HepG2 (cell line): ENCODE measurements at regions not wholly inside any gene's neighbourhood (a gene's known extent, or its start where the extent isn't known, plus 50 kb on each side); places are given as distances from the start of the nearest gene placed in this dataset.

ENCODE experiments used
- ATAC-seq: fragments of 200-7000 bp; cut with Tn5 transposase; 3 replicates; pipeline ENCODE4 v1.9.1; 2020; ENCODE audit warnings: mild to moderate bottlenecking, moderate library complexity
- BruUV-seq: library from RNA; stranded (reverse); fragments of 400-500 nt; replicated peaks from 2 replicates; lab custom pipeline; 2021; lab: Mats Ljungman, UMichigan
- CTCF ChIA-PET: fragments of 300-600 bp; formaldehyde crosslinking; extraction: SDS; loops from one replicate; lab custom pipeline; 2021; ENCODE audit warnings: low total read pairs, inconsistent platforms, low intra/inter-chr PET ratio; lab: Yijun Ruan, JAX
- POLR2A ChIA-PET: fragments of 350-600 bp; sonication (Branson Sonifier 250); formaldehyde crosslinking; loops from one replicate; lab custom pipeline; 2020; ENCODE audit warnings: antibody characterized with exemption, inconsistent platforms; lab: Yijun Ruan, JAX
- DNase-seq: peaks from one replicate; pipeline ENCODE4 v3.0.0-alpha.2; 2015; ENCODE audit warnings: low spot score
- FAIRE-seq: peaks from 3 replicates; lab custom pipeline; 2011; peaks lifted over from hg19 to GRCh38; lab: Jason Lieb, UNC
- H2AFZ ChIP-seq: one replicate; pipeline ENCODE4 v1.6.1; 2011; ENCODE audit warnings: low read length, inconsistent platforms
- H3K27ac ChIP-seq: fragments of 300-600 bp; 3 replicates; pipeline ENCODE4 v1.8.0; 2011; ENCODE audit warnings: mixed run types, mild to moderate bottlenecking, mixed read lengths, low read length, inconsistent platforms; ENCODE audit not compliant: insufficient read depth; ENCODE audit errors: extremely low read length
- H3K27me3 ChIP-seq, 2 experiments: fragments of 200-600 bp in 1 of 2; 2 replicates in 1 of 2; 3 replicates in 1 of 2; pipeline versions ENCODE4 v1.6.0 to v1.8.0; 2011; ENCODE audit warnings: low read length in 2 of 2, mild to moderate bottlenecking in 2 of 2, moderate library complexity in 2 of 2, inconsistent platforms in 1 of 2; ENCODE audit not compliant: insufficient read depth in 2 of 2, control insufficient read depth in 1 of 2
- H3K36me3 ChIP-seq, 2 experiments: fragments of 200-600 bp in 1 of 2; replicated peaks in 1 of 2; 2 replicates in 1 of 2; 3 replicates in 1 of 2; pipeline versions ENCODE4 v1.5.1 to v1.8.0; 2011; ENCODE audit warnings: low read length in 2 of 2, inconsistent platforms in 1 of 2; ENCODE audit not compliant: insufficient read depth in 2 of 2, control insufficient read depth in 1 of 2
- H3K4me1 ChIP-seq: 2 replicates; pipeline ENCODE4 v1.5.1; 2012; ENCODE audit warnings: low read length, inconsistent platforms; ENCODE audit not compliant: insufficient read depth
- H3K4me2 ChIP-seq: 2 replicates; pipeline ENCODE4 v1.6.0; 2011; ENCODE audit warnings: low read depth, low read length, inconsistent platforms
- H3K4me3 ChIP-seq, 3 experiments: fragments of 200-600 bp in 1 of 3; sonication (generic), shearing (Covaris generic) in 1 of 3; replicated peaks in 1 of 3; 2 replicates each; pipeline ENCODE4 v1.5.1; 2011 to 2016; ENCODE audit warnings: low read length in 3 of 3, inconsistent platforms in 2 of 3, low read depth in 2 of 3, mild to moderate bottlenecking in 2 of 3, control low read depth in 1 of 3, mixed read lengths in 1 of 3; ENCODE audit not compliant: insufficient read depth in 1 of 3
- H3K79me2 ChIP-seq: one replicate; pipeline ENCODE4 v1.6.1; 2011; ENCODE audit warnings: low read length, inconsistent platforms; ENCODE audit not compliant: insufficient read depth
- H3K9ac ChIP-seq: 2 replicates; pipeline ENCODE4 v1.6.0; 2011; ENCODE audit warnings: mild to moderate bottlenecking, low read depth, low read length, inconsistent platforms; ENCODE audit not compliant: insufficient read depth
- H3K9me3 ChIP-seq: 2 replicates; pipeline ENCODE4 v1.5.1; 2012; ENCODE audit warnings: mild to moderate bottlenecking, low read length
- H4K20me1 ChIP-seq: 2 replicates; pipeline ENCODE4 v1.6.0; 2011; ENCODE audit warnings: inconsistent platforms, mild to moderate bottlenecking, low read length, moderate library complexity; ENCODE audit not compliant: insufficient read depth
- AKAP8 ChIP-seq: sonication (generic); formaldehyde crosslinking; IDR thresholded peaks from 2 replicates; pipeline ENCODE4 v1.5.1; 2020; ENCODE audit warnings: mild to moderate bottlenecking, missing genetic modification reagents
- CCAR2 ChIP-seq: fragments of 200-400 bp; formaldehyde crosslinking; optimal IDR thresholded peaks from 2 replicates; pipeline ENCODE3; 2018; ENCODE audit warnings: low read depth, mild to moderate bottlenecking, low read length, moderate library complexity
- DNMT3B ChIP-seq: conservative IDR thresholded peaks from 2 replicates; pipeline ENCODE4 v1.6.1; 2016; ENCODE audit warnings: missing biosample characterization, control low read depth
- DR1 ChIP-seq: sonication (generic); formaldehyde crosslinking; IDR thresholded peaks from 2 replicates; pipeline ENCODE4 v1.8.0; 2021; ENCODE audit warnings: mild to moderate bottlenecking, missing genetic modification reagents, inconsistent platforms
- FOXP4 ChIP-seq: sonication (generic); formaldehyde crosslinking; IDR thresholded peaks from 2 replicates; pipeline ENCODE4 v1.4.0; 2020; ENCODE audit warnings: missing genetic modification reagents
- GTF2F1 ChIP-seq: fragments of 150-350 bp; IDR thresholded peaks from 2 replicates; pipeline ENCODE4 v1.6.1; 2014; ENCODE audit warnings: low read length
- KMT2B ChIP-seq: IDR thresholded peaks from 2 replicates; pipeline ENCODE4 v1.6.1; 2016; ENCODE audit warnings: missing genetic modification reagents, missing compliant biosample characterization
- MIXL1 ChIP-seq: IDR thresholded peaks from 2 replicates; pipeline ENCODE4 v1.6.1; 2016
- MTA1 ChIP-seq: sonication (generic); formaldehyde crosslinking; IDR thresholded peaks from 2 replicates; pipeline ENCODE4 v1.4.0; 2020; ENCODE audit warnings: missing genetic modification reagents, mild to moderate bottlenecking, borderline replicate concordance
- SNAPC4 ChIP-seq: sonication (generic); formaldehyde crosslinking; IDR thresholded peaks from 2 replicates; pipeline ENCODE4 v1.4.0; 2020; ENCODE audit warnings: mild to moderate bottlenecking, missing genetic modification reagents
- TBP ChIP-seq: sonication (generic); formaldehyde crosslinking; IDR thresholded peaks from 2 replicates; pipeline ENCODE4 v1.5.0; 2020; ENCODE audit warnings: missing genetic modification reagents
- ZC3H13 ChIP-seq: sonication (generic); formaldehyde crosslinking; IDR thresholded peaks from 2 replicates; pipeline ENCODE4 v1.8.1; 2023; ENCODE audit warnings: mild to moderate bottlenecking, missing genetic modification reagents, moderate library complexity
- ZNF292 ChIP-seq: sonication (generic); formaldehyde crosslinking; IDR thresholded peaks from 2 replicates; pipeline ENCODE4 v1.8.1; 2022; ENCODE audit warnings: mild to moderate bottlenecking, low read depth, missing genetic modification reagents, borderline replicate concordance
- ZNF644 ChIP-seq: IDR thresholded peaks from 2 replicates; pipeline ENCODE4 v1.6.1; 2016; ENCODE audit warnings: low read depth
- ZNF775 ChIP-seq: sonication (generic); formaldehyde crosslinking; IDR thresholded peaks from 2 replicates; pipeline ENCODE4 v1.4.0; 2020; ENCODE audit warnings: missing genetic modification reagents, mild to moderate bottlenecking, moderate library complexity, borderline replicate concordance
- WGBS: methylation state at CpG from one replicate; pipeline ENCODE4 v1.1.6; 2017; ENCODE audit warnings: low lambda C conversion rate; 5-methylcytosine and 5-hydroxymethylcytosine counted together
- in situ Hi-C: cut with HindIII; loops from 2 replicates; pipeline ENCODE4 v1.10.0; 2017; ENCODE audit warnings: low pct_unique_long_range_greater_than_20kb; ENCODE audit not compliant: extremely low pct_ligation_motif_present
- intact Hi-C: fragments of 100-400 bp; cut with micrococcal nuclease; formaldehyde crosslinking; loops from one replicate; pipeline ENCODE4 v1.10.0; 2022; ENCODE audit not compliant: unreplicated experiment

- WGBS: 4% methylated on average over 5 of the region's 5 CpGs
- ChIA-PET CTCF (no interaction called here), POLR2A (no interaction called here)
- DNase-seq: no peak
- intact Hi-C loops (no loop called here), in situ Hi-C loops (no loop called here)
- ATAC-seq: no peak
- peaks cover 1 to 9% of the 10 kb centered on the region in 2 experiments; a peak in 1 of 5 replicates for H3K27me3 ChIP-seq
- no peaks in the 10 kb centered on the region for H3K4me1 ChIP-seq
- H3K4me3 ChIP-seq: no peak overlapping the region
- TF ChIP-seq ZC3H13 (CRISPR knock-in tag): no peak
- TF ChIP-seq FOXP4 (CRISPR knock-in tag): no peak
- no peak for TF ChIP-seq DR1
- H3K36me3 ChIP-seq: no peaks in the 10 kb centered on the region
- H3K79me2 ChIP-seq: no peaks in the 10 kb centered on the region
- no peak overlapping the region for H3K4me2 ChIP-seq
- H3K9ac ChIP-seq: no peak overlapping the region
- H3K9me3 ChIP-seq: no peaks in the 10 kb centered on the region
- no peak overlapping the region for H2AFZ ChIP-seq
- BruUV-seq: no TSS peak
- no peak overlapping the region for H3K27ac ChIP-seq
- no peaks in the 10 kb centered on the region for H4K20me1 ChIP-seq
- FAIRE-seq: no peak
Observed at GRCh38 chr5:5650242-5650641, 227.8 kb downstream of the ICE1 start.

- 5% methylated on average over 5 of the region's 5 CpGs for WGBS
- CTCF ChIA-PET: no interaction called here
- H3K4me1 ChIP-seq: no peaks in the 10 kb centered on the region
- POLR2A ChIA-PET: no interaction called here
- no peak for ATAC-seq
- H3K27me3 ChIP-seq: peaks cover 1 to 9% of the 10 kb centered on the region in 2 experiments; a peak in 1 of 5 replicates
- no peaks in the 10 kb centered on the region for H3K9me3 ChIP-seq
- FAIRE-seq: no peak
- intact Hi-C loops (no loop called here), in situ Hi-C loops (no loop called here)
- no peaks in the 10 kb centered on the region for H4K20me1 ChIP-seq
- no peak overlapping the region for H3K4me2 ChIP-seq
- H3K36me3 ChIP-seq: no peaks in the 10 kb centered on the region
- no peak overlapping the region for H3K27ac ChIP-seq
- H3K79me2 ChIP-seq: no peaks in the 10 kb centered on the region
- no TSS peak for BruUV-seq
- H3K9ac ChIP-seq: no peak overlapping the region
- DNase-seq: no peak
- no peak overlapping the region for H2AFZ ChIP-seq
- H3K4me3 ChIP-seq: no peak overlapping the region
- TF ChIP-seq AKAP8 (CRISPR knock-in tag): no peak
- TF ChIP-seq ZNF292 (CRISPR knock-in tag): no peak
- TF ChIP-seq GTF2F1: no peak
- TF ChIP-seq ZNF775 (CRISPR knock-in tag): no peak
- no peak for TF ChIP-seq KMT2B
- TF ChIP-seq MTA1: no peak
- no peak for TF ChIP-seq TBP (CRISPR knock-in tag)
- no peak for TF ChIP-seq SNAPC4 (CRISPR knock-in tag)
- TF ChIP-seq ZNF644: no peak
- TF ChIP-seq DNMT3B: no peak
- no peak for TF ChIP-seq CCAR2
- TF ChIP-seq MIXL1 (CRISPR knock-in tag): no peak
Observed at GRCh38 chr5:5649641-5650040, 227.2 kb downstream of the ICE1 start.
